ENCODE measurements at regions not wholly inside any gene's neighbourhood (a gene's known extent, or its start where the extent isn't known, plus 50 kb on each side); places are given as distances from the start of the nearest gene placed in this dataset.
A peak's percentile ranks its signal among the peaks of the same experiment; 100 is the strongest.
"Not testable (repeated sequence)": the region's sequence is repeated elsewhere in the genome, so short reads cannot be mapped to it uniquely, and the experiment has no call there.

- no peak for DNase-seq (ENCODE audit: low read depth, low spot score)
- no peak overlapping the region for H3K27ac ChIP-seq
Measured at GRCh38 chr18:6521803-6522418, 107.2 kb upstream of the L3MBTL4 start.

GRCh38 chr18:6525604-6526003 is 110.9 kb upstream of the L3MBTL4 start:
- no peak overlapping the region for H3K27ac ChIP-seq

GRCh38 chr18:6537475-6537874 is 122.8 kb upstream of the L3MBTL4 start:
- no peak for DNase-seq (ENCODE audit: low read depth, low spot score)
- no peak overlapping the region for H3K27ac ChIP-seq

More at GRCh38 chr18:6525604-6526003, 110.9 kb upstream of the L3MBTL4 start:
- DNase-seq (ENCODE audit: low read depth, low spot score) = no peak

- not testable (repeated sequence) for DNase-seq (ENCODE audit: low read depth, low spot score); H3K27ac ChIP-seq
Measured at GRCh38 chr18:6541131-6541679, 126.5 kb upstream of the L3MBTL4 start.

GRCh38 chr18:6542296-6542695 is 127.6 kb upstream of the L3MBTL4 start:
- DNase-seq (ENCODE audit: low read depth, low spot score) = no peak
- no peak overlapping the region for H3K27ac ChIP-seq

- H3K27ac ChIP-seq = no peak overlapping the region
Measured at GRCh38 chr18:6543330-6543908, 128.7 kb upstream of the L3MBTL4 start.

GRCh38 chr18:6546229-6546628 is 131.5 kb upstream of the L3MBTL4 start:
- DNase-seq (ENCODE audit: low read depth, low spot score) = peak; percentile 39
- no peak overlapping the region for H3K27ac ChIP-seq

More at GRCh38 chr18:6543330-6543908, 128.7 kb upstream of the L3MBTL4 start:
- DNase-seq (ENCODE audit: low read depth, low spot score) = no peak

GRCh38 chr18:6547476-6547875 is 132.8 kb upstream of the L3MBTL4 start:
- peak; percentile 65 for DNase-seq (ENCODE audit: low read depth, low spot score)
- H3K27ac ChIP-seq = no peak overlapping the region

- DNase-seq (ENCODE audit: low read depth, low spot score) = no peak
- H3K27ac ChIP-seq = no peak overlapping the region
Measured at GRCh38 chr18:6553234-6553900, 138.7 kb upstream of the L3MBTL4 start.

- DNase-seq (ENCODE audit: low read depth, low spot score) = no peak
Measured at GRCh38 chr18:6557057-6557769, 142.5 kb upstream of the L3MBTL4 start.

GRCh38 chr18:6557770-6558248 is 143.1 kb upstream of the L3MBTL4 start:
- H3K27ac ChIP-seq = no peak overlapping the region
- DNase-seq (ENCODE audit: low read depth, low spot score) = no peak

More at GRCh38 chr18:6557057-6557769, 142.5 kb upstream of the L3MBTL4 start:
- H3K27ac ChIP-seq = no peak overlapping the region

- no peak overlapping the region for H3K27ac ChIP-seq
- no peak for DNase-seq (ENCODE audit: low read depth, low spot score)
Measured at GRCh38 chr18:6558446-6559156, 143.9 kb upstream of the L3MBTL4 start.

- no peak overlapping the region for H3K27ac ChIP-seq
- DNase-seq (ENCODE audit: low read depth, low spot score) = no peak
Measured at GRCh38 chr18:6559296-6559695, 144.6 kb upstream of the L3MBTL4 start.

- no peak overlapping the region for H3K27ac ChIP-seq
- DNase-seq (ENCODE audit: low read depth, low spot score) = no peak
Measured at GRCh38 chr18:6561016-6561415, 146.3 kb upstream of the L3MBTL4 start.

- DNase-seq (ENCODE audit: low read depth, low spot score) = no peak
- H3K27ac ChIP-seq = no peak overlapping the region
Measured at GRCh38 chr18:6561420-6561861, 146.7 kb upstream of the L3MBTL4 start.

GRCh38 chr18:6561862-6562291 is 147.2 kb upstream of the L3MBTL4 start:
- H3K27ac ChIP-seq = no peak overlapping the region
- DNase-seq (ENCODE audit: low read depth, low spot score) = no peak

GRCh38 chr18:6563896-6564295 is 149.2 kb upstream of the L3MBTL4 start:
- H3K27ac ChIP-seq = no peak overlapping the region
- DNase-seq (ENCODE audit: low read depth, low spot score) = no peak

GRCh38 chr18:6564950-6565814 is 150.5 kb upstream of the L3MBTL4 start:
- DNase-seq (ENCODE audit: low read depth, low spot score) = no peak
- H3K27ac ChIP-seq = peak overlapping the region; percentile 71

- H3K27ac ChIP-seq = peak overlapping the region; percentile 71
- no peak for DNase-seq (ENCODE audit: low read depth, low spot score)
Measured at GRCh38 chr18:6565815-6566081, 151.0 kb upstream of the L3MBTL4 start.

Data from epithelial cell of prostate (primary cell).